Hippocampal formation (tissue), 2 donors: ENCODE measurements at regions not wholly inside any gene's neighbourhood (a gene's known extent, or its start where the extent isn't known, plus 50 kb on each side); places are given as distances from the start of the nearest gene placed in this dataset.

ENCODE experiments used
- DNase-seq, 2 donors: peaks; one replicate each; lab custom pipeline; 2025; lab: John Stamatoyannopoulos, UW

DNA sequence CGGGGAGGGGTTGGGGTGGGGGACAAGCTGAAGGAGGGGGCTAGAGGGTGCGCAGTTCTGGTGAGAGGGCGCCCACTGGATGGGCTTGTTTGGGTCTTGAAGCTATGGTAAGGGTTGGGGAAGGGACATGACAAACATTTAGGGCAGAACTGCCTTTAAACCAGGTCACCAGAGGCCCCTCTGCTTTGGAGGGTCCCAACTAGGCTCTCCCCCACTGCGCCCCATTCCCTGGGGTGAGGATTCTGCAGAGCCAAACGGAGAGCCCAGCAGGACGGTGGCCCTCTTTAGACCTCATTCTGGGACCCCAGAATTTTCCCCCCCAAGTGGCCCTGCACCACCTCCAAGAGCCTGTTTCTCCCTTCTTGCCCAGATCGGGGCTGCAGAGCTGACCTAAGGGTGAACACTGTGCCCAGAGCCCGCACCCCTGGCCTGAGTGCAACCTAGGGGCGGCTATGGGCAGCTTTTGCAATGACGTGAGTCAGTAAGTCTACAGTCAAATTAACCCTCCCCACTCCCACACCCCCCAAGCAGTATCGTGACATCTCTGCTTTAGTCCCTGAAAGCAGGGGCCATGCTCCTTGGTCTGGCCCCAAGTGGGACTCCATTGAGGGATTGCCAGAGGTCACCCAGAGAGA, 593.8 kb downstream of the MATN1 start:
- no peak for DNase-seq

DNA sequence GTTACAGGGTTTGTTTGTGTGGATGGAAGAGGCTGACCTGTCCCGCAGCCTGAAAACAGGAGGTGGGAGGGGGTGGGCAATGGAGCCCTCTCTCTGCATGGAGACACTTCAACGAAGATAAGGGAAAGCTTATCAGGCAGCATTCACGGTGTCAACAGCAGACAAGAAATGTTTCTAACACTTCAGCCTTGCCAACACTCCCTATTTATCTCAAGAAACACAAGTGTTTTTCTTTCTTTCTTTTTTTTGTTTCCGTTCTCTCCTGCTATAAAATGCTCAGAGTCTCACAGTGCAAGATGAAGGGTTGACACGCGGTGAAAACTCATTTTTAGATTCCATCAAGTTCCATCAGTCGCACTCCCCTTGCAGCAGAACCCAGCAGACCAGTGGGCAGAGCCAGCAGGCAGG, 594.4 kb downstream of the MATN1 start:
- DNase-seq = no peak

DNA sequence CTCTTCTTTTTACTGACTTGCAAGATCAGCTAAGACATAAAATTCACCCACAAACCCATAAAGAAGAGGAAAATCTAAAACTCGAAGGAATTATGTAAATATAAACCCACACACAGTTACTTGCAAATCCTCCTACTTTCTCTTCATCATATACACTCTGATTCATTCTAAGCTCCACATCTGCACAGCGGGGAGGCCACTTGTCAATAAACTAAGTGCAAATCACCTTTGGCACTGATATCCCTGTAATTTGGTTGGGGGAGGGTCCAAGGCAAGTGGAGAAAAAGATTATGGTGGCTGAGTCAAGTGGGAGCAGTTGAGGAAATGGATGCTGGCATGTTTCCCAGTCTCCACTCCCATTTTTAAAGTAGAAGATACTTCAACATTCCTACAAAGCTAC, 596.5 kb downstream of the MATN1 start:
- no peak for DNase-seq

DNA sequence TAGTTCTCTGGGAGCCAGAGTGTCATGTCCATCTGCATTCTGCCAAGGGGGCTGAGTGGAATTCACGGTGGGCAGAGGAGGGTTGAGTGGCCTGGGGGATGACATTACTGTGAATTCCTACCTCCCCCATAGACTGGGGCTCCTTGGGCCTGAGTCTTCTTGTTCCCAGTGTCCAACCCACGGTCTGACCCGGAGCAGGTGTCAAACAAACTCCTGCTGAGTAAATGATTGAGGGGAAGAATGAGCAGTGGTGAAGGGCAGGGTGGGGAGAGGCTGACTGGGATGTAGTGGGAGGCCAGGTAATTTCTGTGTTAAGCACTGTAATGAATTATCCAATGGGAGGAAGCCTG, 597.6 kb downstream of the MATN1 start:
- no peak for DNase-seq

DNA sequence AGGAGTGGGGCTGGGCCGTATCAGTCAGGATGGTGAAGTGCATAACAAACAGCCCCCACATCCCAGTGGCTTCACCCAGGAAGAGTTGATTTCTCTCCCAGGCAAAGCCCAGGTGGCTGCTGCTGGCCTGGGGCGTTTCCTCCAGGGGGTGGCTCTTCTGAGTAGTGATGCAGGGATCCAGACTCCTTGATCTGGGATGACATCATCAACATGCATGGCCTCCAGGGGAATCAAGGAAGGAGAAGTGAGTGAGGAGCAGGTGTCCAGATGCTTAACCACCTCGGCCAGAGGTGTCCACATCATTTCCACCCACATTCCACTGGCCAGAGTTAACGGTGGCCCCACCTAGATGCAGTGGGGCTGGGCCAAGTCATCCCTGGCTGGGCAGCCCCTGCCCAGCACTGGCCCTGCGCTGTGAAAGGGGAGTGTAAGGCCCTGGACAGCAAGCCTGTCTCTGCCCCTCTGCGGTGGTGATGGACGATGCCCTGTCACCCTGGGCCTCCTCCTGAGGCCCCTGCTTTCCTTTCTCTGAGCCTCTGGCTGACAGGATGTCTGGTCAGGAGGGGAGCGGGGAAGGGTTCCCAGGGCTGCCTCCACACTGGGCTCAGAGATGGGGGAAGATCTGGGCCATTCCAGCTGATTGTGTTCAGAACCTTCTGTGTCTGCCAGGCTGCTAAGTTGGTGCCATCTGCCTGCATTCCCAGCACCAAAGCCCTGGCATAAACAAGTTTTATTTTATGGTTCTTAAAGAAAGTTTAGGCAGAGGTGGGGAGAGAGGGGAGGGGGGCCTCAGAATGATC, 598.2 kb downstream of the MATN1 start:
- DNase-seq = peak in 1 of 2 donors; percentile 17

DNA sequence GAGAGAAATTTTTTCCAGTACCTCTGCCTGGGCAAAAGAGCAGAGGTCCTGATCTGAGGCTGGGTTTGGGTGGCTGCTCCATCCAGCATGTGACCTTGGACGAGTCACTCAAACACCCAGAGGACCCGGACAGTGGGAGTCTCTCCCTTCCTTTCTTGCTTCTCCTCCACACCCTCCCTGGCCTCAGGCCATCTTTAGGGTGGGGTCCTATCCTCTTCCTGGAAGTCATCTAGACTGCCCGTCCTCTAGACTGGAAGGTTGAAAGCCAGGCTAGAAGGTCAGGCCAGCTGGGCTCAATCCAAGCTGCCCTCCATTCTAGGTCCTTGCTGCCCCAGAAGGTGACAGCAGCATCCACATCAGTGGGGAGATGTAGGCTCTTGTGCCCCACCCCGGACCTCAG, 599.5 kb downstream of the MATN1 start:
- no peak for DNase-seq

DNA sequence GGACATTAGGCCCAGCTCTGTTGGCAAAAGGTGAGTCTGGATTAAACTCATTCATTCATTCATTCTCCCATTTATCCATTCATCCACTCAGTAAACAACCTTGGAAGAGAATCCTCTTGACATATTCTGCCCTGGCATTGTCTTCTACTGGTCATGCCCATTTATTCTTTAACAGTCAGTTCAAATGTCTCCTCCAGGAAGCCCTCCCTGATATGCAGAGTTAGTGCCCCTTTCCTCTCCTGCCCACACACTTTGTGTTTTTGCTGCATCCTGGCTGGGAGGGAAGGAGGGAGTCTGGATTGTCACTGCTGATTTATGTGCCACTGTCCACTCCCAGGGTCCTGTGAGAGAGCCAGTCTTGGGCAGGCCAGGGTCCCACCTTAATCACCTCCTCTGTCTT, 600.3 kb downstream of the MATN1 start:
- DNase-seq = no peak

DNA sequence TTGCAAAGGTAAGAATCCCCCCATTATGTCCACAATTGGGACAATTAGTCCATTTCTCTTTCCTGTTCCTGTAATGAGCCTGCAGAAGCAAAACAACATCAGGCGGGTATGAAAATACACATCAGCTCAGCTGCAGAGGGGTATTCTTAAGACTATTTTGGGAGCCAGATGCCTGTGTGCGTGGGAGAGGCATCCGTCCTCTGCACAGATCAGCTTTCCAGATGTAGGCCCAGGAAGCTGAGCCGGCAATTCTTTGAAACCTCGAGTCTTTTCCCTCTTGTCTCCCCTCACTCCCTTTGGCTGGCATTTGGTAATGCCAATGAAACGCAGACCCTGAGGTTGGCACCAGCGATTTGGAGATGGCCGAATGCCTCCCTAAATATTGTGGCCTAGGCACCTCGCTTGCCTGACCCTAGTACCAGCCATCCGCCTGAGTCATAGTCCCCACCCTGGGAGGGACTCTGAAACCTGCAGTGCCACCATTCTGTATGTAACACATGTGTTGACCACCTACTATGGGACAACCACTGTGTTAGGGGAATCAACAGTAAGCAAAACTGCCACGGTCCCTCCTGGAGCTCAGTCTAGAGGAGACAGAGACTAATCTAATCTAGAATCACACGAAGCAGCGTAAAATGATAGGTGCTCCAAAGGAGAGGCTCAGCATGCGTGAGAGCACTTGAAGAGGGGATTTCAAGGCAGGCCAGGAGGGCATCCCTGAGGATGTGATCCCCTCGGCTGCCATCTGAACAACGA, 603.0 kb downstream of the MATN1 start:
- no peak for DNase-seq

DNA sequence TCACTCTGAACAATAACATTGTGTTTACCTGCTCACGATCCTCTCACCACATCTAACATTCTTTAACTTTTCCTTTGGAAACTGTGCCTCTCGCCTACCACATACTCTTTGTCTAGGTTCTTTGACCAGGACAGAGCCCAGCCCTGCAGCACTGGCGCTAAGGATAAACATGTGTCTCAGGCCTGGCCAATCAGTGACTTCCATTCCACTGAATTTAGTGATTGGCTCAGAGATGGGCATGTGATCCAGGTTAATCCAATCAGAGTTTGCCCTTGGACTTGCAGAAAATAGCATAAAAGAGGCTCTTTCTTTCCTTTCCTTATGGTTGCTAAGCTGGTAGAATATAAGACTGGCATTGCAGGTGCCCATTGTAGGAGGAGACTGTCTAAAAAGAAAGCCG, 605.7 kb downstream of the MATN1 start:
- no peak for DNase-seq

DNA sequence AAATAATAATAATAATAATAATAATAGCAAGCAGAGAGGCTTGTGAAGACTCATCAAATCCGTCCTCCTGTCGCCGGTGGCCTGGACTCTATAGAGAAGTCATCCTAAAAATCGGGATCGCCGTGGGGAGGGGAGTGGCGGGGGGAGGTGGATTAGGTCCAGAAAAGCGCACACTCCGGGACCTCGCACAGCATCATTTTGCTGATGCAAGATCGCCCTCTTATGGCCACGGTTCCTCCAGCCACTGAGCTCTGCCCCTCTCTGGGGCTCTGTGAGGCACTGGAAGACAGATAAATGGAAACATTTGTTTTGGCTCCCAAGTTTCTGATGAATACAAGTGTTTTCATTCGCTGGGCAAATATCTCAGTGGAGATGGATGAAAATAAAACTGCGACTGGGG, 612.0 kb downstream of the MATN1 start:
- DNase-seq = peak in 1 of 2 donors; percentile 14

DNA sequence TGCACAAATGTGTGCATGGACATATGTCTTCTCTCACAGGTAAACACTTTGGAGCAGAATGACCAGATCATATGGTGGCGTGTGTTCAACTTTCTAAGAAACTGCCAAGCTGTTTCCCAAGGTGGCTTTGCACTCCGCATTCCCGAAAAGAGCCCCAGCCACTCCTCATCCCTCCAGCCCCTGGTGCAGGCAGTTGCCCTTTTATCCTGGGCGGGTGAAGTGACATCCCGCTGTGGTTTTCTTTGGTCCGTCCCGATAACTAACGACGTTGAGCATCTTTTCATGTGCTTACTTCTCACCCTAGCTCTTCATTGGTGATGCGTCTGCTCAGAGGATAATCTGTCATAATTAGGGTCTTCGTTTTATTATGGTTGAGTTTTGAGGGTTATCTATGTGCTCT, 612.5 kb downstream of the MATN1 start:
- no peak for DNase-seq

DNA sequence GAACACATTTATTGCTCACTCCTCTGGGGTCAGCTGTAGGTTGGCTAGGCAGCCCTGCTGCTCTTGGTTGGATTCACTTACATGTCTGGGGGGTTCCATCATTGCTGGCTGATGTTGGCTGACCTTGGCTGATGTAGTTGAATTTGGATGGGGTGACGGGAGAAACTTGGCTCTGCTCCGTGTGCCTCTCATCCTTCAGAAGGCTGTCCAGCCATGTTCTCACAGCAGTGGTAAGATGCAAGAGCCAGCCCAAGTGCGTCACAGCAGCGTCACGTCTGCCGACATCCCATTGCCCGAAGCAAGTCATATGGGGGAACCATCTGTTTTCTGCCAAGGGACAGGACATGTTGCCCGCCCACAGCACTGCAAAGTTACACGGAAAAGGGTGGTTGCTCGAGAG, 613.5 kb downstream of the MATN1 start:
- no peak for DNase-seq

DNA sequence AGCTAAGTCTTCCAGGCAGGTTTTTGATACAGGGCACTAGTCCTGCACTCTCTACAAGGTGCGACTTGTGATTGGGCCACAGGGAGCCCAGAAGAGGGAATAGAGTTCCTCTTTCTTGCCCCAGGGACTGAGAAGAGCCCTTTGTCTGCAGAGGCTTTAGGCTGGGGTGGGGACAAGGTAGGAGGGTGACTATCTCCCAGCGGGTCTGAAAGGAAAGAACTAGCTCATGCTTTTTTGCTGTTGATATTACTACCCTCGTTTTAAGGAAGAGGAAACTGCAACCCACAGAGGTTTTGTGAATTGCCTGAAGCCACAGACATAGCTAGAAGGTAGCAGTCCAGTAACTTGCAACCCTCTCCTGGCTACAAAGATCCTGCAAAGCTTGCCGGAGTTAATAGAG, 615.2 kb downstream of the MATN1 start:
- DNase-seq = no peak

DNA sequence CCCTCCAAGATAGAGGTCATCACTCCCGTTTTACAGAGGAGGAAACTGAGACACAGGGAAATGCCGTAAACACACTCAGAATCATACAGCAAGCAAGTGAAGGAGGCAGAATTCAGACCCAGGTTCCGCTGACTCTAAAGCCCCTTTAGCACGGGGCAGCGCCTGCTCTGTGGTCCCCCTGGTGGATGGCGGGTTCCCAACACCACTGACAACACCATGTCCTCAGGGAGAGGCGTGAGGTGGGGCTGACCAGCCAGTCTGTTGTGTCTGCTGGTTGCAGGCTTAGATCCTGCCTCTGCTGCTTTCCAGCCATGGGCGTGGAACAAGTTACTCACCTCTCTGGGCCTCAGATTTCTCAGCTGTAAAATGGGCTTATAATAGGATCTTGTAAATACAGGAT, 617.3 kb downstream of the MATN1 start:
- DNase-seq = no peak

DNA sequence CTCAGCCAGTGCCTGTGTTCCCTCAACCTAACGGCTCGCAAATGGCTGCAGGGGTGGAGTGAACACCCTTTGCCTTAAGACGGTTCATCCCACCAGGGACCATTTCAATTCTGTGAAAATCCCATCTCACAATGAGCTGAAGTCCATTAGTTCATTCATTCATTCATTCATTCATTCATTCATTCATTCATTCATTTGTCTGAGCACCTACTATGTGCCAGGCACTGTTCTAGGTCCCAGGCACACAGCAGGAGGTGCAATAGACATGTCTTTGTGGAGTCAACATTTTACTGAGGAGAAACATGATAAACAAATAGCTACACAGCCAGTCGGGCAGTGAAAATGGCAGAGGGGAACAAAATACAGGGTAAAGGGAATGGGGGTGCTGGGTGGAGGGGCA, 618.8 kb downstream of the MATN1 start:
- DNase-seq = no peak

DNA sequence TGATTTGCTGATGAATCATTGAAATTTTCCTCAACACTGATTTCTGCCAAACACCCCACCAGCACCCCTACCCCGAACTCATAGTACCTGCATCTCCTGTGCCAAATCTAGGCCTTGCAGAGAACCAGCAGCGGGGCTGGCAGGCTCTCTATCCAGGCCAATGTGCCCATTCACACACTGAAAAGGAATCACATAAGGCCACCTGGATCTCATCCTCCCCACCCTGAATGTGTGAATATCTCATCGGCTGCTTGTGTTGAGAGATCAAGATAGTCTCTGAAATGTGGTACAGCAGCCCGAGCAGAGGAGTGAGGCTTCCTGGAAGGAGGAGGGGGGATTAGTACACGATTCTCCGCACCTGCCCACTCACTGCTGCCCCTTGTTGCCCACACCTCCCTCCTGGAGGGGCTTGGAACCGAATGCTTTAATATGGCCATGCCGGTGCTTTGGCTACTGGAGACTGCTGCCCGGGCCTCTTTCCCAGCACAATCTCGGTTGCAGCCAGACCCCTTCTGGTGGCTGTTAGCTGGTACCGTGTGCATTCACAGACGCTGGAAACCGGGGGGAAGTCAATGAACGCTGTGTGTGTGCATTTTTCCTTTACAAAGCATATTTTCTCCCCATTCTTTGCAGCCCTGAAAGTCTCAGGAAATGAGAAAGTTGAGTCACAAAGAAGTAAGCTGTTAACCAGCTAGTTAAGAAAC, 619.5 kb downstream of the MATN1 start:
- DNase-seq = no peak

DNA sequence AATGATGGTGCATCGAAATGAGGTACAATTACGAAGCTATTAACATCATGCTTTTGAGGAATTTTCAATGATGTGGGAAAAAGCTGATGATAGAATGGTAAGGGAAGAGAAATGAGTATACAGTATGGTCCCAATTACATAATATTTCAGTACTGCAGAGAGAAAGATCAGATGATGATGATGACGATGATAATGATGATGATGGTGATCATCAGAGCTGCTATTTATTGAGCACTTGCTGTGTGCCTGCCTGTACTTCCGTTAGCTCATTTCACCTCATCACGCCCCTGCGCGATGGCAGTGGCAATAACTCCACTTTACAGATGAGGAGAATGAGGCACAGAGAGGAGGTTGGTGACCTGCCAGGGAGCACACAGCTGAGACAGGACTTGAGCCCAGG, 620.8 kb downstream of the MATN1 start:
- DNase-seq = no peak

DNA sequence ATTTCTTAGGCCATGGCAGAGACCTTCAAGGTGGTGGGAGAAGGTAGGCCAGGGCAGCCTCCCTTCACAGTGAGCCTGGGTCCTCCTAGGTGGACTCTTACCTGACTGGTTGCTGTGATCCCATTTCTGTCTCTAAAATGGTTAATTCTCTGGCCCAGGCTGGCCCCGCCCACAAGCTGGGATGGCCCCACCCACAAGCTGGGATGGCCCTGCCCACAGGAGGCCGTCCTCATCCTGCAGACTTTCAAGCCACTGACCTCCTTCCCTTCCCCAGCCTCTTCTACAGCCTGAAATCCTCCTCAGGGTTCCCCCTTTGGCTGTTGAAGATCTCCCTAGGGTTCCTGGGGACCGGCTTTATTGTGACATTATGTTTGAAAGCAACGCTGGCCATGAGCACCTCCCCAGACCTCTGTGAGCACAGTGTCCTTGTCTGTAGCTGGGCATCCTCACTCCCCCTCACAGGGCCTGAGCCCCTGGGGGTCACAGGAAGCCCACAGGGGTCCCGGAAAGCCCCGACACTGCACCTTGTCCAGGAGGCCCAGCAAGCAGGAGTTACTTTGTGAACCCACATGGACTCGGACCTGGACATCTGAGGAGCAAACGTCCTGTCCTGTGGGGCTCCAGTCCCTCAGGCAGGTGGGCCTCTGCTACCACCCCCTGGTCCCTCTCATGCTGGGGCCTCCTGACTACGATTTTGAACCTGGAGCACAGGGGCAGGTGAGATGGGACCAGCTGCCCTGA, 621.7 kb downstream of the MATN1 start:
- DNase-seq = no peak

DNA sequence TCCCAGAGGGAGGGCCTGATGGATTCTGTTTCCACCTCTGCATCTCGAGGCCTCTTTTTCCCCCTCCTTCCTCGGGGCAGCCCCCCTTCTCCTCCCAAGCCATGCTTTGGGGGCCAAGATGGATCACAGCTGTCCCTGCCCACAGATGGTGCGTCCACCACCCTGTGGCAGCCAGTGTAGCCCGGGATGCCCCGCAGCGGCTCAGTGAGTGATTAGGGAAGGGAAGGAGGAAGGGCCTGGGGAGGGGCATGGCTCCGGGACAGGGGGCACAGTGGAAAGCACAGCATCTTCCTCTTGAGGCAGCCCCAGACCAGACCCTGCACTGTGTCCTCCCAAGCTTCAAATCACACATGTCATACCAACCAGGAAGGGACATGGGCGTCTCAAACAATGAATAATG, 622.4 kb downstream of the MATN1 start:
- DNase-seq = no peak

DNA sequence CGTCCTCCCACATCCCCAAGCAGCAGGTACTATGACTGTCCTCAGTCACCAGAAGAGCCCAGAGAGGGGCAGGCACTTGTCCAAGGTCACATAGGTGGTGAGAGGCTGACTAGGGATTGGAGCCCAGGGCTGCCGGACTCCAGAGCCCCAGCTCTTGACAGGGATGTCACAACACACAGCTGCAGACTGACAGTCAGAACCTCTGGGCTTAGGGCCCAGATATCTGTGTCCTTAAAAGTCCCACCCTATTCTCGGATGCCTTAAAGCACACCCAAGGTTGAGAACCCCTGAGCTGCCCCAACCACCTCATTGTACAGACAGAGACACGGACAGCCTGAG, 622.9 kb downstream of the MATN1 start:
- no peak for DNase-seq

DNA sequence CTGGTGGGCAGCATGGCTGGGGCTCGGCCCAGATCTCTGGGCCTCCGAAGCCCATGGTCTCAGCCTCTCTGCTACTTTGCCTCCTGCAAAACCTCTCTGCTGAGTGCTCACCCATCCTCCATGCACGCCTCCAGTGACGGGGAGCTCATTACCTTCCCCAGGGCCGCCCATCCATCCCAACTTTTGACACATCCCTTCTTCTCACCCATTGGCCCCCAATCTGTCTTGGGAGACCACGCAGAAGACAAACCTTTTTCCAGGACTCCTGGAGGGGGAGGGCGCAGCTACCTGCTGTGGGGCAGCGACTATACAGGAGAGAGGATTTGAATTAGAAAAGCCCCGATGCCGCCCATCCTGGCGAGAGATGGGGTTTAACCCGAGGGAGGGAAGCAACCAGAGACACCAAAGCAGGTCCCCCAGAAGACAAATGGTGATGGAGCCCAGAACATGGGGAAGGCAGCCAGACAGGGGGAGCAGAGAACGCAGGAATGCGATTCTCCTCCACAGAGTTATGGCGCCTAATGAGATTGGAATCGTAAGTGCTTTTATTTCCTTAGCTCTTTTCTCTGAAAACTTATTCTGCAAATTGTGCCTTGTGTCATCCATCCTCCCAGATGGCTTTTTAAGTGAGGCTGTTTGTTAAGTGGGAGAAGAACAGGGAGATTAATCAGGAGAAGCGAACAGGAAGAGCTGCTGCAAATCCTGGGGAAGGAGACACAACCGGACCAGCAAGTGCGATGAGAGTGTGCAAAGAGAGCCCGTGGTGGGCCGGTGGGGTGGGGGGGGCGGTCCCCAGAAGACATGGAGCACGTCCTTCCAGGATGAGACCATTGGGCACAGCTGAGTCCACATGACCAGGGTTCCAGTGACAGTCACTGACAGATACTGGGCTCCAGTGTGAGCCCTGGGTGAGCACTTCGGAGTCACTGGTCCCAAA, 623.5 kb downstream of the MATN1 start:
- DNase-seq = no peak
